ENCODE measurements at regions not wholly inside any gene's neighbourhood (a gene's known extent, or its start where the extent isn't known, plus 50 kb on each side); places are given as distances from the start of the nearest gene placed in this dataset.
A peak's percentile ranks its signal among the peaks of the same experiment; 100 is the strongest.
"Not testable (repeated sequence)": the region's sequence is repeated elsewhere in the genome, so short reads cannot be mapped to it uniquely, and the experiment has no call there.

- 25% methylated on average over 5 of the region's 5 CpGs for WGBS (ENCODE audit: missing lambda C conversion rate)
- TF ChIP-seq CHD4 (IDR thresholded peaks at IDR 0.05; ENCODE audit: borderline replicate concordance) (no peak), JUNB (IDR thresholded peaks at IDR 0.05) (no peak), BHLHE40 (IDR thresholded peaks at IDR 0.05; ENCODE audit: low read depth, low read length) (no peak), FOXS1 (CRISPR knock-in tag; IDR thresholded peaks at IDR 0.05) (no peak), CTCF (IDR thresholded peaks at IDR 0.05) (no peak), ZFP36 (IDR thresholded peaks at IDR 0.05; ENCODE audit: borderline replicate concordance, partially characterized antibody) (no peak), USF2 (IDR thresholded peaks at IDR 0.05) (no peak), EHMT2 (IDR thresholded peaks at IDR 0.05; ENCODE audit: low read depth) (no peak), MAZ (IDR thresholded peaks at IDR 0.05; ENCODE audit: borderline replicate concordance, low read depth, low read length) (no peak), REST (IDR thresholded peaks at IDR 0.05) (no peak)
- DNase-seq (ENCODE audit: low read depth in 1 of 2, low spot score in 1 of 2) (no peak), FAIRE-seq (no peak), ATAC-seq (no peak)
- Histone ChIP-seq H3K4me3 (no peak overlapping the region), H3K4me1 (no peaks in the 10 kb centered on the region), H3K27ac (no peak overlapping the region), H3K9me3 (no peaks in the 10 kb centered on the region), H3K4me2 (no peak overlapping the region)
- ChIA-PET CTCF (no interaction called here), POLR2A (no interaction called here)
Measured at GRCh38 chr12:24352363-24352762, 402.9 kb upstream of the SOX5 start.

GRCh38 chr12:24349051-24349799, 399.8 kb upstream of the SOX5 start:
- TF ChIP-seq FOSL2 (IDR thresholded peaks at IDR 0.05) (no peak), FOSL2 (CRISPR knock-in tag; IDR thresholded peaks at IDR 0.05) (no peak)
- FAIRE-seq (no peak), ATAC-seq (no peak), DNase-seq (ENCODE audit: low read depth in 1 of 2, low spot score in 1 of 2) (no peak)
- ChIA-PET CTCF (no interaction called here), POLR2A (no interaction called here)
- no peak overlapping the region for H3K27ac ChIP-seq
- no peak overlapping the region for H3K4me3 ChIP-seq
- H3K4me1 ChIP-seq: no peaks in the 10 kb centered on the region
- WGBS (ENCODE audit: missing lambda C conversion rate): 14% methylated on average over 4 of the region's 4 CpGs
- no peaks in the 10 kb centered on the region for H3K9me3 ChIP-seq
- H3K4me2 ChIP-seq: no peak overlapping the region

- peak; percentile 22 for TF ChIP-seq ZC3H11A (IDR thresholded peaks at IDR 0.05)
- H3K4me3 ChIP-seq; H3K27ac ChIP-seq; FAIRE-seq; POLR2A ChIA-PET; H3K9me3 ChIP-seq; CTCF ChIA-PET; H3K4me2 ChIP-seq; DNase-seq (ENCODE audit: low read depth in 1 of 2, low spot score in 1 of 2); ATAC-seq; H3K4me1 ChIP-seq: not testable (repeated sequence)
- WGBS (ENCODE audit: missing lambda C conversion rate): 29% methylated on average over 5 of the region's 5 CpGs
Measured at GRCh38 chr12:24348180-24348579, 398.7 kb upstream of the SOX5 start.

- Histone ChIP-seq H3K9me3 (no peaks in the 10 kb centered on the region), H3K4me2 (no peak overlapping the region), H3K27ac (no peak overlapping the region), H3K4me3 (no peak overlapping the region), H3K4me1 (no peaks in the 10 kb centered on the region)
- ChIA-PET CTCF (no interaction called here), POLR2A (no interaction called here)
- DNase-seq (ENCODE audit: low read depth in 1 of 2, low spot score in 1 of 2) (no peak), FAIRE-seq (no peak), ATAC-seq (no peak)
- TF ChIP-seq KDM1A (IDR thresholded peaks at IDR 0.05; ENCODE audit: low read depth) (no peak), USF2 (IDR thresholded peaks at IDR 0.05) (no peak)
Measured at GRCh38 chr12:24328261-24328660, 378.8 kb upstream of the SOX5 start.
